ENCODE measurements at regions not wholly inside any gene's neighbourhood (a gene's known extent, or its start where the extent isn't known, plus 50 kb on each side); places are given as distances from the start of the nearest gene placed in this dataset.
"Not testable (repeated sequence)": the region's sequence is repeated elsewhere in the genome, so short reads cannot be mapped to it uniquely, and the experiment has no call there.

GRCh38 chr4:138392751-138393308 is 150.7 kb upstream of the SLC7A11 start:
- in situ Hi-C loops (cut with HindIII; ENCODE audit: low sequenced_read_pairs) = no loop called here

- in situ Hi-C loops (cut with HindIII; ENCODE audit: low sequenced_read_pairs) = loop anchor here (10.0 kb wide), 1 partner anchor 95 kb away; no protein-coding TSS in a partner anchor
Measured at GRCh38 chr4:138389976-138390685, 148.0 kb upstream of the SLC7A11 start.

GRCh38 chr4:138374947-138375346 is 132.8 kb upstream of the SLC7A11 start:
- in situ Hi-C loops (cut with HindIII; ENCODE audit: low sequenced_read_pairs) = no loop called here

GRCh38 chr4:138367942-138368341 is 125.8 kb upstream of the SLC7A11 start:
- in situ Hi-C loops (cut with HindIII; ENCODE audit: low sequenced_read_pairs) = no loop called here

GRCh38 chr4:138352446-138352845 is 110.3 kb upstream of the SLC7A11 start:
- in situ Hi-C loops (cut with HindIII; ENCODE audit: low sequenced_read_pairs) = not testable (repeated sequence)

- in situ Hi-C loops (cut with HindIII; ENCODE audit: low sequenced_read_pairs) = no loop called here
Measured at GRCh38 chr4:138348055-138348454, 105.9 kb upstream of the SLC7A11 start.

- in situ Hi-C loops (cut with HindIII; ENCODE audit: low sequenced_read_pairs) = no loop called here
Measured at GRCh38 chr4:138347561-138347960, 105.4 kb upstream of the SLC7A11 start.

GRCh38 chr4:138344851-138345250 is 102.7 kb upstream of the SLC7A11 start:
- in situ Hi-C loops (cut with HindIII; ENCODE audit: low sequenced_read_pairs) = no loop called here

GRCh38 chr4:138344054-138344453 is 101.9 kb upstream of the SLC7A11 start:
- in situ Hi-C loops (cut with HindIII; ENCODE audit: low sequenced_read_pairs) = no loop called here

- in situ Hi-C loops (cut with HindIII; ENCODE audit: low sequenced_read_pairs) = no loop called here
Measured at GRCh38 chr4:138341739-138342415, 99.7 kb upstream of the SLC7A11 start.

GRCh38 chr4:138338840-138339239 is 96.7 kb upstream of the SLC7A11 start:
- in situ Hi-C loops (cut with HindIII; ENCODE audit: low sequenced_read_pairs) = no loop called here

- in situ Hi-C loops (cut with HindIII; ENCODE audit: low sequenced_read_pairs) = not testable (repeated sequence)
Measured at GRCh38 chr4:138338222-138338621, 96.1 kb upstream of the SLC7A11 start.

- in situ Hi-C loops (cut with HindIII; ENCODE audit: low sequenced_read_pairs) = no loop called here
Measured at GRCh38 chr4:138334346-138335016, 92.3 kb upstream of the SLC7A11 start.

GRCh38 chr4:138332415-138332814 is 90.3 kb upstream of the SLC7A11 start:
- in situ Hi-C loops (cut with HindIII; ENCODE audit: low sequenced_read_pairs) = not testable (repeated sequence)

GRCh38 chr4:138330531-138330930 is 88.4 kb upstream of the SLC7A11 start:
- in situ Hi-C loops (cut with HindIII; ENCODE audit: low sequenced_read_pairs) = no loop called here

GRCh38 chr4:138329506-138330070 is 87.4 kb upstream of the SLC7A11 start:
- in situ Hi-C loops (cut with HindIII; ENCODE audit: low sequenced_read_pairs) = no loop called here

- in situ Hi-C loops (cut with HindIII; ENCODE audit: low sequenced_read_pairs) = no loop called here
Measured at GRCh38 chr4:138327338-138327737, 85.2 kb upstream of the SLC7A11 start.

- in situ Hi-C loops (cut with HindIII; ENCODE audit: low sequenced_read_pairs) = no loop called here
Measured at GRCh38 chr4:138320831-138321230, 78.7 kb upstream of the SLC7A11 start.

GRCh38 chr4:138320030-138320429 is 77.9 kb upstream of the SLC7A11 start:
- in situ Hi-C loops (cut with HindIII; ENCODE audit: low sequenced_read_pairs) = no loop called here

- in situ Hi-C loops (cut with HindIII; ENCODE audit: low sequenced_read_pairs) = no loop called here
Measured at GRCh38 chr4:138317175-138317748, 75.1 kb upstream of the SLC7A11 start.

- in situ Hi-C loops (cut with HindIII; ENCODE audit: low sequenced_read_pairs) = no loop called here
Measured at GRCh38 chr4:138312536-138312911, 70.4 kb upstream of the SLC7A11 start.

Measured in endothelial cell of hepatic sinusoid (primary cell).